DMS114 treated with DMSO at 0.1 percent for 48 hours (cell line): ENCODE measurements at regions not wholly inside any gene's neighbourhood (a gene's known extent, or its start where the extent isn't known, plus 50 kb on each side); places are given as distances from the start of the nearest gene placed in this dataset.

Experiments
- DNase-seq: peaks from one replicate; lab custom pipeline; 2025; ENCODE audit not compliant: unreplicated experiment; lab: John Stamatoyannopoulos, UW

DNA sequence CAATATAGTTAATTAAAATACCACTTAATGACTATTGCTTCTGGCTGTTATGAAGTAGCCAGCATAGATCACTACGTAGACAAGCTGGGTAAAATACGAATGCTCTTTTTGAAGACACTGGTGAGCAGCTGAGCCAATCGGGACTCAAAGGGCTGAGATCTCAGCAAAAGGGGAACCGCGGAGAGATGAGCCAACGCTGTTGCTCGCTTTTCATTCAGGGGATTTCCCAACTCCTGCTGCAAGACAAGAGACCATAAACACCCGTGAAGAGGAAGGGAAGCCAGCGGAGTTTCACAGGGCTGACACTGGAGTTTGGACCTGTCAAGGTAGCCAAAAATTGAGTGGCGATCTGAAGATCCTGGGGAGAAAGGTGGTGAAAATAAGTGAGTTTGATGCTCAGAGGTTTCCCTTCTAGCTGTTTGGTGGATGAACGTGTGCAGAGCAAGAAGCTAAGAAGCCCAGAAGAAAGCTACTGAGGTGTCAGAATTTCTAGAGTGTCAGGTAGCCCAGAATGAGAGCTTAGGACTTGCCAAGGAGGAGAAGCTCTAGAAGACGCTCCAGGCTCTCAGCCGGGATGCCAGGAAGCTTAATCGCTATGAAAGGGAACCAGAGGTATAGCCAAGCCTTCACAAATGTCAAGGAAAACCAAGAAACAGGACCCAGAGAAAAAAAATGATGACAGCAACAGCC, 79.6 kb upstream of the RNU6ATAC start:
- no peak for DNase-seq

DNA sequence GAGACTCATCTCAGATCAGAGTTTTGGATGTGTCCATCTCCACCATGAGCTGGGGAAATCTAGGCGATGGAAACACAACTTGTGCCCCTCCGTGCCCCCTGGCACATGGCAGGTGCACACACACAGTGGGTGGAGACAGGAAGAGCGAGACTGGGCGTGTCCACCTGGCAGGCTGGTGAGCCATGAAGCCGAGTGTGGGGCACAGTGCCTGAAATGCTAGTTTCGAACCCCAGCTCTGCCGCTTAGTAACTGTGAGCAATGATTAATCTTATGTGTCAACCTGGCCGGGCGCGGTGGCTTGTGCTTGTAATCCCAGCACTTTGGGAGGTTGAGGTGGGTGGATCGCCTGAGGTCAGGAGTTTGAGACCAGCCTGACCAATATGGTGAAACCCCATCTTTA, 80.8 kb upstream of the RNU6ATAC start:
- DNase-seq: no peak

DNA sequence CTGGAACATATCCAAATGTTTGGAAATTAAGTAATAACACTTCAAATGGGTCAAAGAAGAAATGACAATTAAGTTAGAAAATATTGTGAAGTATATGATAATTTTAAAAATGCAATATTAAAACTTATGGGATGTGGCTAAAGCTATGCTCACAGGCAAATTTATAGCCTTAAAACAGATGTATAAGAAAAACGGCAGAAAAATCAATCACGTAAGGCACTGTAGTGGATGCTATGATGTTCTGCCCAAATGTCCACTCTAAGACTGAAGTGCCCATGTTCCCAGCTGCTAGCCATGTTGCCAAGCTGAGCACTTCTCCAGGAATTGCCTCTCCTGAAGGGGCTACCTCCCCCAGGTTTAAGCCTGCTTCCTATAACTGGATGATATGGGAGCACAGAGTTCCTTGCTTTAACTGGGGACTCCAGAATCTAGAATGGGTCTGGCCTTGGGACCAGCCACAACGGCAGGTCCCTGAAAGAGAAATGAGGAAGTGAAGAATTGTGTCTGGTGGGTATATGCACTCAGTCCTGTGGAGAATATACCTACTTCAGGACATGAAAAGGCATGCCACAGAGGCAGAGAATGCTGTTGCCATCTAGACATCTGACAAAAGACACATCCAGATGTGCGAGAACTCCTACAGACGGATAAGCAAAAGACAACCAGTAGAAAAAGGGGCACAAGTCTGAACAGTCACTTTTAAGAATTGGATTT, 78.2 kb upstream of the RXRA start:
- no peak for DNase-seq

DNA sequence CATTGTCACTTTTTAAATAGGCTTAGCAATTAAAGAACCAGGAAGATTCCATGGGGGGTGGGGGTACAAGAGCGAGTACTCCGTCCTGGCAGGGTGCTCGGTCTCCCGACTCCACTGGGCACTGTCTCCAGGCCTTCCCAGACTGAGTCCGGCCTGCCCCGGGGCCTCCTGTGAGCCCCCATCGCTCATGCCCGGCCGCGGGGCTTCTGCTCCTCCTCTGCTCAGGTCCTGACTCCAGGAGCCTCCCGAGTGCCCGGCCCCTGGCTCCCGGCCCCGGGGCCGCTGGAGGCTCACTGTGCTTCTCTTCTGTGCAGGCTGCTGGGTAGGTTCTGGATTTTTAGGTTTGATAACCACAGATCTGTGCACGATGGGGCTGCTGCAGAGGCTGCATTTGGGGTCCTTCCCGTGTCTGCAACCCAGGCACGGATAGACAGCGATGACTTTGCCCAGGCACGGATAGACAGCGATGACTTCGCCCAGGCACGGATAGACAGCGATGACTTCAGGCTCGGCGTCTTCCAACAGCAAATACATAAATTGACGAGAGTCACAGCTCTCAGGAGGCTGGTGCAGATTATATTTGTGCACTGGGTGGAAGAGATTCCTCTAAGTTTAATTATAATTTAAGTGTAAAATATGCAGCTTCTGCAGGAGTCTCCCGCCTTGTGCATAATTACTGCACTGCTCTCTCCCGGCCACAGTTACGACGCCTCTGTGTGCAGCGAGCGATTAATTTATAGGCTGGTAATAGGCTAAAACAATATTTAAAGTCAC, 74.8 kb upstream of the RXRA start:
- no peak for DNase-seq

- no peak for DNase-seq
Measured at GRCh38 chr9:134252084-134252830, 74.0 kb upstream of the RXRA start.

DNA sequence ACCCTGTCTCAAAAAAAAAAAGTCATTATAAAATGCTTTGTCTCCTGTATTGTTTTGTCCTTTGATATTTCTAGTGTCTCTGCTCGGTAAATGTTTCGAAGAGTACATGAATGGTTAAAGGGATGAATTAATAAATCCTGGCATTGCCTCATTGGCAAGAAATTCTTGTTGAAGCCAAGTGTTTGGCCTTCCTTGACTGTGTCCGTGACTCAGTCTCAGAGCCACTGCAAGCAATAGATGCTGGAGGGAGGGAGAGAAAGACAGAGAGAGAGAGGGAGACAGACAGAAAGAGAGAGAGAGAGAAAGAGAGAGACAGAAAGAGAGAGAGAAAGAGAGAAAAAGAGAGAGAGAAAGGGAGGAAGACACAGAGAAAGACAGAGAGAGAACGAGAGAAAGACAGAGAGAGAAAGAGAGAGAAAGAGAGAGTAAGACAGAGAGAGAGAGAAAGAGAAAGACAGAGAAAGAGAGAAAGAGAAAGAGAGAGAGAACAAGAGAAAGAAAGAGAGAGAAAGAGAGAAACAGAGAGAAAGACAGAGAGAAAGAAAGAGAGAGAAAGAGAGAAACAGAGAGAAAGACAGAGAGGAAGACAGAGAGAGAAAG, 72.5 kb upstream of the RXRA start:
- DNase-seq: no peak

- DNase-seq: no peak
Measured at GRCh38 chr9:134258332-134258731, 67.9 kb upstream of the RXRA start.

- no peak for DNase-seq
Measured at GRCh38 chr9:134258828-134259546, 67.3 kb upstream of the RXRA start.

- DNase-seq: no peak
Measured at GRCh38 chr9:134259708-134260107, 66.5 kb upstream of the RXRA start.

DNA sequence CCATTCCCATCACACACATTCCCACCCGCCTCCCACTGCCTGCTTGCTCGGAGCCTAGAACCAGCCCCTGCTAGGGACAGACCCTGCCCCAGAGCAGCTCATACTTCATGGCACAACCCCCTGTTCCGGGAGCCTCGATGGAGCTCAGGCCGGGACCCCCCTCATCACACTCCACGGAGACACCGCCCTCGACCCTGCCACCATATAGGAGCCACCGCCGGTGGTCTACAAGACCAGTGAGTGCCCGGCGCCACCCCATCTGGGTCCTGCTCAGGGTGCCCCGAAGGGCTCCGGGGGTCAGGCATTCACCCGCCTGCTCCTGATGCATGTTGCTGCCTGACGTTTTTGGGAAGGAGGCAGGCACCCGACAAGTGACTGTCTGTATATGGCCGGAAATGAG, 65.5 kb upstream of the RXRA start:
- no peak for DNase-seq

GRCh38 chr9:134262035-134262434, 64.2 kb upstream of the RXRA start:
- no peak for DNase-seq

- DNase-seq: no peak
Measured at GRCh38 chr9:134263596-134263995, 62.7 kb upstream of the RXRA start.

- DNase-seq: no peak
Measured at GRCh38 chr9:134264169-134264568, 62.1 kb upstream of the RXRA start.

GRCh38 chr9:134265078-134265477, 61.2 kb upstream of the RXRA start:
- no peak for DNase-seq

- DNase-seq: no peak
Measured at GRCh38 chr9:134266418-134266817, 59.8 kb upstream of the RXRA start.

DNA sequence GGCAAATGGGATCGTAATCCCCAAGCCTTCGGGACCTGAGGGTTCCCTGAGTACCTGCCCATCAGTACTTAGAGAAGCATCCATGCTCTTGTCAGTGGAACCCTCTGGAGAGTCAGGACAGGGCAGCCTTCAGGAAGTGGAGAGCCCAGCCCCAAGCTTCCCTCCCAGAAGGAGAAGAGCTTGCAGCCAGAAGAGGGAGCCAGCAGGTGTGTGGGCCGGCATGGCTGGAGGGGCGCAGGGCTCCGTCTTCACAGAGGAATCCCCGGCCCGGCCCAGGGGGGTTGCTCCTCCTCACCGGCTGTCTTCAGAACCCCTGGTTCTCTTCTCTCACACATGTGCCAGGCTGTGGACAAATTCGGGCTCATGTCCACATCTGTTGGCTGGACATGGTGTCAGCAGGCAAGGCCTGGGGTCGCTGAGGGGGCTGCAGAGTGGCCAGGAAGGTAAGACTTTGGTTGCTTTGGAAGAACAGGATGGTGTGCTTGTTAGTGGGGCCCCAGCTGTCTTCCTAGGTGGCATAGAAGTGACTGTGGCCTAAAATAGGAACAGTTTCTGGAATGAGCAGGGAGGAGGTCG, 58.9 kb upstream of the RXRA start:
- DNase-seq: no peak

GRCh38 chr9:134267881-134268724, 58.2 kb upstream of the RXRA start:
- no peak for DNase-seq

DNA sequence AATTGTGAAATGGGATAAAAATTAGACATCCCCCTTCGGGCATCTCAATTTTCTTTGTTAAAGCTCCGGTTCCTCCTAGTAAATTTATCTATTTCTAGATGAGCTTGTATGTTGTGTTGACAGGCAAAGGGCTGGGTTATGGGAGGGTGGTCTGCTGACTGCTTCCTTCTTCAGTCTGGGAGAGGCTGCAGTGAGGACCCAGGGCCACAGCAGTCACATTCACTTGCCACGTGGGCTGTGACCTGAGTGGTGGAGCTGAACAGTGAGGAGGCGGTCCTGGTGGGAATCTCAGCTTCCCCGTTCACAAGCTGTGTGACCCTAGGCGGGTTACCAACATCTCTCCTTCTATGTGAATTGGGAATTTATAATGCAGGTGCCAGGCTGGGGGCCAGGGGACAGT, 57.5 kb upstream of the RXRA start:
- no peak for DNase-seq
